ENCODE measurements at regions not wholly inside any gene's neighbourhood (a gene's known extent, or its start where the extent isn't known, plus 50 kb on each side); places are given as distances from the start of the nearest gene placed in this dataset.

GRCh38 chr10:62866941-62867340, 50.8 kb upstream of the EGR2 start:
- Histone ChIP-seq H3K9me3 (ENCODE audit: control insufficient read depth in 2 of 2, insufficient read depth in 1 of 2, low read depth in 1 of 2, low read length in 1 of 2) (no peaks in the 10 kb centered on the region), H3K27ac (ENCODE audit: low read depth in 1 of 3, low read length in 2 of 3) (no peak overlapping the region), H3K4me1 (ENCODE audit: control insufficient read depth in 3 of 3, insufficient read depth in 2 of 3, low read depth in 1 of 3, low read length in 2 of 3) (no peaks in the 10 kb centered on the region), H3K27me3 (ENCODE audit: control insufficient read depth in 3 of 3, insufficient read depth in 3 of 3, low read length in 3 of 3) (no peaks in the 10 kb centered on the region), H3K36me3 (ENCODE audit: control insufficient read depth in 3 of 3, insufficient read depth in 2 of 3, low read depth in 1 of 3, low read length in 3 of 3) (no peaks in the 10 kb centered on the region), H3K4me3 (ENCODE audit: low read depth in 1 of 3, low read length in 3 of 3) (no peak overlapping the region)
- 66 to 86% (median 83%) methylated on average over 1 of the region's 1 CpG for WGBS, 3 donors
- FAIRE-seq (no peak), DNase-seq (no peak)

- no peaks in the 10 kb centered on the region for H3K9me3 ChIP-seq (ENCODE audit: control insufficient read depth in 2 of 2, insufficient read depth in 1 of 2, low read depth in 1 of 2, low read length in 1 of 2)
- H3K4me1 ChIP-seq (ENCODE audit: control insufficient read depth in 3 of 3, insufficient read depth in 2 of 3, low read depth in 1 of 3, low read length in 2 of 3) = no peaks in the 10 kb centered on the region
- no peaks in the 10 kb centered on the region for H3K27me3 ChIP-seq (ENCODE audit: control insufficient read depth in 3 of 3, insufficient read depth in 3 of 3, low read length in 3 of 3)
- FAIRE-seq (no peak), DNase-seq (no peak)
- whole genome bisulfite sequencing, 3 donors = 55 to 80% (median 67%) methylated on average over 2 of the region's 2 CpGs
- no peaks in the 10 kb centered on the region for H3K36me3 ChIP-seq (ENCODE audit: control insufficient read depth in 3 of 3, insufficient read depth in 2 of 3, low read depth in 1 of 3, low read length in 3 of 3)
- no peak overlapping the region for H3K27ac ChIP-seq (ENCODE audit: low read depth in 1 of 3, low read length in 2 of 3)
- H3K4me3 ChIP-seq (ENCODE audit: low read depth in 1 of 3, low read length in 3 of 3) = no peak overlapping the region
Observed at GRCh38 chr10:62866451-62866850, 50.3 kb upstream of the EGR2 start.

Data from small intestine (tissue), 7 donors.